ENCODE measurements at regions not wholly inside any gene's neighbourhood (a gene's known extent, or its start where the extent isn't known, plus 50 kb on each side); places are given as distances from the start of the nearest gene placed in this dataset.
A peak's percentile ranks its signal among the peaks of the same experiment; 100 is the strongest.

- DNase-seq (ENCODE audit: low read depth in 2 of 2), result no peak
These were observed 401.7 kb upstream of the HS6ST1 start for GRCh38 chr2:128720080-128721022.

- DNase-seq (ENCODE audit: low read depth in 2 of 2), result no peak
These were observed 402.4 kb upstream of the HS6ST1 start for GRCh38 chr2:128721096-128721495.

GRCh38 chr2:128722489-128722888, 403.8 kb upstream of the HS6ST1 start:
- no peak for DNase-seq (ENCODE audit: low read depth in 2 of 2)

- DNase-seq (ENCODE audit: low read depth in 2 of 2), result no peak
These were observed 405.9 kb upstream of the HS6ST1 start for GRCh38 chr2:128724547-128724946.

- DNase-seq (ENCODE audit: low read depth in 2 of 2), result no peak
These were observed 406.3 kb upstream of the HS6ST1 start for GRCh38 chr2:128724972-128725371.

- DNase-seq (ENCODE audit: low read depth in 2 of 2), result no peak
These were observed 407.6 kb upstream of the HS6ST1 start for GRCh38 chr2:128726236-128726635.

- no peak for DNase-seq (ENCODE audit: low read depth in 2 of 2)
These were observed 408.2 kb upstream of the HS6ST1 start for GRCh38 chr2:128726911-128727310.

- DNase-seq (ENCODE audit: low read depth in 2 of 2), result no peak
These were observed 408.7 kb upstream of the HS6ST1 start for GRCh38 chr2:128727404-128727803.

GRCh38 chr2:128727914-128728313, 409.2 kb upstream of the HS6ST1 start:
- DNase-seq (ENCODE audit: low read depth in 2 of 2), result peak; percentile 87

- no peak for DNase-seq (ENCODE audit: low read depth in 2 of 2)
These were observed 410.4 kb upstream of the HS6ST1 start for GRCh38 chr2:128729051-128729450.

- DNase-seq (ENCODE audit: low read depth in 2 of 2), result no peak
These were observed 413.5 kb upstream of the HS6ST1 start for GRCh38 chr2:128731994-128732650.

- peak; percentile 98 to 99 for DNase-seq (ENCODE audit: low read depth in 2 of 2)
These were observed 414.3 kb upstream of the HS6ST1 start for GRCh38 chr2:128732976-128733431.

- no peak for DNase-seq (ENCODE audit: low read depth in 2 of 2)
These were observed 414.8 kb upstream of the HS6ST1 start for GRCh38 chr2:128733450-128733849.

GRCh38 chr2:128734521-128735295, 416.0 kb upstream of the HS6ST1 start:
- DNase-seq (ENCODE audit: low read depth in 2 of 2), result no peak

- DNase-seq (ENCODE audit: low read depth in 2 of 2), result no peak
These were observed 416.8 kb upstream of the HS6ST1 start for GRCh38 chr2:128735296-128735960.

GRCh38 chr2:128736046-128736688, 417.5 kb upstream of the HS6ST1 start:
- no peak for DNase-seq (ENCODE audit: low read depth in 2 of 2)

- DNase-seq (ENCODE audit: low read depth in 2 of 2), result peak in 1 of 2 experiments; percentile 31
These were observed 418.2 kb upstream of the HS6ST1 start for GRCh38 chr2:128736689-128737545.

GRCh38 chr2:128737546-128737826, 418.8 kb upstream of the HS6ST1 start:
- no peak for DNase-seq (ENCODE audit: low read depth in 2 of 2)

- DNase-seq (ENCODE audit: low read depth in 2 of 2), result no peak
These were observed 419.9 kb upstream of the HS6ST1 start for GRCh38 chr2:128738446-128739110.

GRCh38 chr2:128742467-128742866, 423.8 kb upstream of the HS6ST1 start:
- DNase-seq (ENCODE audit: low read depth in 2 of 2), result no peak

All from fibroblast of skin of left biceps (primary cell).